ENCODE measurements at regions not wholly inside any gene's neighbourhood (a gene's known extent, or its start where the extent isn't known, plus 50 kb on each side); places are given as distances from the start of the nearest gene placed in this dataset.

- peak; percentile 51; the same call in 1 of the 2 replicates for TF ChIP-seq ZNF362 (CRISPR knock-in tag; IDR thresholded peaks at IDR 0.05; ENCODE audit: borderline replicate concordance)
- TF ChIP-seq NFKB2 (CRISPR knock-in tag; IDR thresholded peaks at IDR 0.05; ENCODE audit: borderline replicate concordance) = no peak
- no peak for TF ChIP-seq GTF3A (CRISPR knock-in tag; conservative IDR thresholded peaks at IDR 0.05)
- peak; percentile 58; the same call in 1 of the 2 replicates for TF ChIP-seq ATF7 (IDR thresholded peaks at IDR 0.05)
- no peak for TF ChIP-seq ATF7 (CRISPR knock-in tag; IDR thresholded peaks at IDR 0.05)
- TF ChIP-seq ATF2 (CRISPR knock-in tag; IDR thresholded peaks at IDR 0.05) = 0 out of 2 replicates have a peak, but pooled peaks have one; percentile 35
- no peak for TF ChIP-seq MTA1 (CRISPR knock-in tag; IDR thresholded peaks at IDR 0.05; ENCODE audit: borderline replicate concordance)
- TF ChIP-seq ZNF44 (CRISPR knock-in tag; IDR thresholded peaks at IDR 0.05) = no peak
- TF ChIP-seq ZNF33B (CRISPR knock-in tag; IDR thresholded peaks at IDR 0.05) = no peak
- no peak for TF ChIP-seq ZNF446 (CRISPR knock-in tag; IDR thresholded peaks at IDR 0.05)
- TF ChIP-seq ZBTB8A (CRISPR knock-in tag; IDR thresholded peaks at IDR 0.05; ENCODE audit: borderline replicate concordance, low read depth) = no peak
- no peak for TF ChIP-seq CBX5 (CRISPR knock-in tag; IDR thresholded peaks at IDR 0.05; ENCODE audit: borderline replicate concordance)
- no peak for TF ChIP-seq ZNF891 (CRISPR knock-in tag; IDR thresholded peaks at IDR 0.05)
- TF ChIP-seq WIZ (CRISPR knock-in tag; IDR thresholded peaks at IDR 0.05) = no peak
- TF ChIP-seq SMAD9 (CRISPR knock-in tag; IDR thresholded peaks at IDR 0.05) = no peak
- TF ChIP-seq RFX3 (CRISPR knock-in tag; IDR thresholded peaks at IDR 0.05) = no peak
- TF ChIP-seq ZNF574 (CRISPR knock-in tag; IDR thresholded peaks at IDR 0.05) = no peak
- TF ChIP-seq BRF2 (CRISPR knock-in tag; IDR thresholded peaks at IDR 0.05) = no peak
- TF ChIP-seq MBD4 (IDR thresholded peaks at IDR 0.05; ENCODE audit: borderline replicate concordance, low read length) = no peak
- TF ChIP-seq SP5 (CRISPR knock-in tag; IDR thresholded peaks at IDR 0.05; ENCODE audit: borderline replicate concordance, low read depth) = no peak
- no peak for TF ChIP-seq ZNF468 (CRISPR knock-in tag; IDR thresholded peaks at IDR 0.05)
- TF ChIP-seq KDM5A (IDR thresholded peaks at IDR 0.05; ENCODE audit: borderline replicate concordance, low read length) = no peak
- TF ChIP-seq MAFG (CRISPR knock-in tag; IDR thresholded peaks at IDR 0.05) = no peak
- TF ChIP-seq SAP130 (CRISPR knock-in tag; IDR thresholded peaks at IDR 0.05; ENCODE audit: low read depth) = peak; percentile 27; the same call in 1 of the 2 replicates
- TF ChIP-seq ZNF792 (CRISPR knock-in tag; IDR thresholded peaks at IDR 0.05) = no peak
- TF ChIP-seq NCOR1 (IDR thresholded peaks at IDR 0.05; ENCODE audit: borderline replicate concordance, low read length) = no peak
- no peak for TF ChIP-seq KLF11 (CRISPR knock-in tag; IDR thresholded peaks at IDR 0.05)
Observed at GRCh38 chr17:64728041-64728695, 66.1 kb upstream of the SMURF2 start (continued).

Measured in HepG2 (cell line).